NCI-H146 treated with DMSO at 0.1 percent for 48 hours (cell line): ENCODE measurements at regions not wholly inside any gene's neighbourhood (a gene's known extent, or its start where the extent isn't known, plus 50 kb on each side); places are given as distances from the start of the nearest gene placed in this dataset.
"Not testable (repeated sequence)": the region's sequence is repeated elsewhere in the genome, so short reads cannot be mapped to it uniquely, and the experiment has no call there.

ENCODE experiments used
- DNase-seq: peaks from one replicate; lab custom pipeline; 2025; ENCODE audit not compliant: unreplicated experiment; lab: John Stamatoyannopoulos, UW

DNA sequence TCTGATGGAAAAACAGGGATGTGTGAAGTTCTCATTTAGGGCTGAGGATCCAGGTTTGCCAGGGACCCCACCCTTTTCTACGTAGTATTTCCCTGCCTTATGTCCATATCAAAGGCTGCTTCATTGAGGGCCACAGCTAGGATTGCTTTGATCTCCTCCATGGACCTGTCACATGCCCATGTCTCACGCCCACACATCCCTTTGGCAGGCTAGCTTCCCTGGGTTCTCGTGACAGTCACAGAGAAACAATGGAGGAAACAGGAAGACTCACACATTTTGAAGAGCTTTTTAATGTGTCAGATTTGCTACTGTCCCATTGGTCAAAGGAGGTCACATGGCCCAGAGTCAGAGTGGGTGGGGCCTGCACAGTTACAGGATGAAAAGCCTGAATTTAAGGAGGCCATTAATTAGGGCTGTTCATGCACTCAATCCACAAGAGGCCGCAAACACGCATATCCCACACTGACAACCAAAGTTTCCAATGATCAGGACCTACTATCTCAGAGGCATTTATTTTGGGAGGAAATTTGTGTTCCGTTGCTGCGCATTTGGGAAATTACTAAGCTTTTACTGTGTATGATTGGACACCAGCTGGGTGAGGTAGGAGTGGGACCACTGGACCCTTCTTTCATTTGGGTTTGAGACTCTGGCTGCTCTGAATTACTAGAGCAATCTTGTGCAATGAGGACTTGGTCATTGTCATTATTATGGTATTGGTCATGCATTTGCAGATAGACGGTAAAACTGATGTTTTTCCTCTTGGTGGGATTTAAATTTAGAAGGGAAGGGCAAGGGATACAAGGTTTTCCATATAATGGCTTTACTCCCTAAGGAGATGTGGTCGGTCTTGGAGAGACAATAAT, 266.2 kb downstream of the KTN1 start:
- DNase-seq, result no peak

DNA sequence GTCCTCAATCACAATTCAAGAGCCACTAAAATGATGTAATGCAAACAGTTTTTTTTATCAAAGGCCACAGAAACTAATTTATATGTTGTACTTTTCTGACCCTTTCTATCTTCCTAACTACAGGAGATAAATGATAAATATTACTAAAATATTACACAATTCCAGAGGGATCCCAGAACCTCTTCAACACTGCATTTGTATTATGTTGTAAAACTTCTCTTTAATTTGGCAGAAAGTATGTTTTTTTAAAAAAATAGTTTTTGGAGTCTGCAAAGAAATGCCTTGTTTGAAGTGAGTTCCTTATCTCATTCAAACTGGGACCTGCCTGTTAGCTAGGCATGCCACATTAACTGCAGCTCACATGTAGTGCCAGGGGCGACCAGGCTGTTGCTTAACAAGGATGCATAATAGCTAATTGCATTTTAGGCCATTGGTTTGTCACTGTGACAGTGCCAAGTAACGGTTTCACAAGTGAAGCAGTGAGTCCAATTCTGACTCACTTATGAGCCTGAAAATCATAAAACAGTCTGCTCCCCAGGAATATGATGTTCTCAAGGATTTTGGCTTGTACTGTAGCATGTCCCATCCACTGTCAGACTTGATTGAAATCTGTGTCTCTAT, 266.9 kb downstream of the KTN1 start:
- DNase-seq, result no peak

DNA sequence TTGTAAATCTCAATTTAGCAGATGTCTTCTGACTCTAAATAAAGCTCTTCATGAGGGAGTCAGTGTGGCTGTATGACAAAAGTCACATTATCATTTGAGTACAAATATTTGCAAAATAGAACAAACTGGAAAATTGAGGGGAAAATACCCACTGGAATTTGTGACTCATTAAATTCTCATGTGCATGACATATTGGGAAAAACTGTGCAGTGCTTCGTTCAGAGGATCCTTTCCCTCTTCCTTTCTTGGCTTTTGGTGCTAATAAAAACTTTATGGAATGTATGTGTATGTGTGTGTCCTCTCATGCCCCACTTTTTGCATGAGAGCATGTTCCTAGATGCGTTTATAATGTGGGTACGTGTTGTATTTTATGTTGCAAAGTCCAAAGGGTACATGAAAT, 267.8 kb downstream of the KTN1 start:
- no peak for DNase-seq

DNA sequence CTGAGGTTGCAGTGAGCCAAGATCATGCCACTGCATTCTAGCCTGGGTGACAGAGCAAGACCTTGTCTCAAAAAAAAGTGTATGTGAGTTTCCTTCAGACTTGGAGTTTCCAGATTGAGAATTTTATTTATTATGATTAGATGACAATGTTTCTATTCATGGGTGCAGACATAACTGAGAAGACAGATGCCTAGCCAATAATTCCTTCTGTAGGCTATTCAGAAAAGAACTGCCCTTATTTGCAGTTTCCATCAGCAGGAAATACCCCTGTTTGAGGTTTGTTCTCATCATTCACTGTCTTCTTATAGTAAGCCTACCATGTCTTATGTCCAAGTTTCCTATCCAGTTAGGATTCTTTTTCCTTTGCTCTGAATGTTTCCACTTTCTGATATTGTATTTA, 269.0 kb downstream of the KTN1 start:
- DNase-seq, result no peak

DNA sequence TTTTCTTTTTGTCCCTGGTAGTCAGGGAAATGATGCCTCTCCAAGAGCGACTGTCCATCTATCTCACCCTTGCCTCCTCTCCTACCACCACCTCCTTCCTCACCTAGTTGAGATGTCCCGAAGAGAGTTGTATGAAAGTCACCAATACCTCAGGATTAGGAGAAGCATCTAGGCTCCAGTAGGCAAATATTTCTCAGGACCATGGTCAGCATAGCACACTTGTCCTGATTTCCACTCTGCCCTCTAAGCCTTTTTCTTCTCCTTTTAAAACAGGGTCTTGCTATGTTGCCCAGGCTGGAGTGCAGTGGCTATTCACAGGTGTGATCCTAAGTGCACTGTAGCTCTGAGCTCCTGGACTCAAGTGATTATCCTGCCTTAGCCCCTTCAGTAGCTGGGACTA, 268.4 kb upstream of the PELI2 start:
- no peak for DNase-seq

DNA sequence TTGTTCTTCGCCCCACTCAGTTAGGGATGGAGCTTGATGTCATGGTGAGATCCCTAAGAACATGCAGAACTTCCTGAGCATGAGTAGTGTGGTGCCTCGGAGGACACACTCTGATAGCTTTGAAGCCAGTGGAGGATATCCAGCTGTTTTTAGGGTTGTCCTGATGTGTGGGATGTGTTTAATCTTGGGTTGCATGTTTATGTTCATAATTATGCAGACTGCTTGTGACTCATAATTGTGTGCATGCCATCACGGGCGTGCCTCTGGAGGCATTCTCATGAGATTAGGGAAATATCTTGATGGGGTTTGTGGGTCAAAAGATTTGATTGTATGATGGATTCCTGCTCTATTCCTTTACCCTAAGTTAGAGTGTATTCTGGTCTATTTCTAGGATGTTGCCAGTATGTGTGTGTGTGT, 267.4 kb upstream of the PELI2 start:
- DNase-seq, result no peak

DNA sequence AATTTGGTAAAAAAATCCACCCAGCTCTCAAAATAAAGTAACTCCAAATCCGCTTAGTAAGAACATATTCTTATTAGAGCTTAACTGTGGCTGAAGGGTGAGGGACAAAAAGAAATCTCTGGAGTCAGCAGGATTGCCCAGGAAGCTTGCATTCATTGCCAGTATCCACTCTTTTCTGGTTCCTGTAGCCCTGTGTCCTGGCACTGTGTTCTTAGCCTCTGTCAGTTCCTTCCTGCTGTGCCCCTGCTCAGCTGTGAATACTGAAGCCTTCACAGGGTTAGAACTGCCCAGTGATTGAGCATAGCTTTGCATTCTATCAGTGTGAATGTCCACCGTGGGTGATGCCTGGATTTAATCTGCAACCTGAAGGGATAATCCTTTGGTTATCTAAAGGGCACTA, 266.9 kb upstream of the PELI2 start:
- DNase-seq, result no peak

DNA sequence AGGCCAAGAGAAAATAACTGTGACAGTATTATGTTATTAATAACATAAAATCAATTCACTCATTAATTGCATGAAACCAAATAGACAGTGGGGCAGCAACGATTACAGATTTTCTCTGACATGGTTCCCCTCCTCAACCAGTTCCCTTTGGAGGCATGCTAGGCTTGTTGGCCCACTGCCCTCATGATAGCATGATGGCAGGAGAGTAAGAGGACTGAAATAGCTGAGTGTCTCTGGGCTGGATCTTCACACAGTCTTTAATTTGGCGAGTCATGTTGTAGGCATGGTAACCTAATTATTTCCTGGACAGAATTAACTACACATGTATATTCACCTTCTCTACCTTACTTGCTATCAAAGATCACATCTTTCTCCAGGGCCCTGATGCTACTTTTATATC, 266.2 kb upstream of the PELI2 start:
- no peak for DNase-seq

DNA sequence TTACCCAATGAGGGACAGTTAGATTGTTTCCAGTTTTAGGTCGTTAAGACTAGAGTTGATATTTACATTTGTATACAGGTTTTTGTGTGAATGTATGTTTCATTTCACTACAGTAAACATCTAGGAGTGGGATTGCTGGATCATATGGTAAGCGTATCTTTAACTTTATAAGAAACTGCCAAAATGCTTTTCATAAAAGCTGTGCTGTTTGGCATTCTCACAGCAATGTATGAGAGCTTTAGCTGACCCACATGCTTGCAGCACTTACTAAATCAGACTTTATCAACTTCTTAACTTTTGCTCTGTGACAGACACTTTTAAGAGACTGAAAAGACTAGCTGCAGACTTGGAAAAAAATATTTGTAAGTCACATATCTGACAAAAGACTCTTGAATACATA, 262.5 kb upstream of the PELI2 start:
- DNase-seq, result no peak

DNA sequence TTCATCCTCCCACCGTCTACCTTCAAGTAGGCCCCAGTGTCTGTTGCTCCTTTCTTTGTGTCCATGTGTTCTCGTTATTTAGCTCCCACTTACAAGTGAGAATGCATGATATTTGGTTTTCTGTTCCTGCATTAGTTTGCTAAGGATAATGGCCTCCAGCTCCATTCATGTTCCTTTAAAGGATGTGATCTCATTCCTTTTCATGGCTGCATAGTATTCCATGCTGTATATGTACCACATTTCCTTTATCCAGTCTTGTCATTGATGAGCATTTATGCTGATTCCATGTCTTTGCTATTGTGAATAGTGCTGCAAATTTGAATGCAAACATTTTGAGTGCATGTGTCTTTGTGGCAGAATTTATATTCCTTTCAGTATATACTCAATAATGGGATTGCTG, 259.6 kb upstream of the PELI2 start:
- DNase-seq, result no peak

DNA sequence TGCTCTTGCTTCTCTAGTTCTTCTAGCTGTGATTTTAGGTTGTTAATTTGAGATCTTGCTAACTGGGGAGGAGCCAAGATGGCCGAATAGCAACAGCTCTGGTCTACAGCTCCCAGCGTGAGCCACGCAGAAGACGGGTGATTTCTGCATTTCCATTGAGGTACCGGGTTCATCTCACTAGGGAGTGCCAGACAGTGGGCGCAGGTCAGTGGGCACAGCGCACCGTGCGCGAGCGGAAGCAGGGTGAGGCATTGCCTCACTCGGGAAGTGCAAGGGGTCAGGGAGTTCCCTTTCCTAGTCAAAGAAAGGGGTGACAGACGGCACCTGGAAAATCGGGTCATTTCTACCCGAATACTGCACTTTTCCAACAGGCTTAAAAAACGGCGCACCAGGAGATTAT, 256.6 kb upstream of the PELI2 start:
- not testable (repeated sequence) for DNase-seq

DNA sequence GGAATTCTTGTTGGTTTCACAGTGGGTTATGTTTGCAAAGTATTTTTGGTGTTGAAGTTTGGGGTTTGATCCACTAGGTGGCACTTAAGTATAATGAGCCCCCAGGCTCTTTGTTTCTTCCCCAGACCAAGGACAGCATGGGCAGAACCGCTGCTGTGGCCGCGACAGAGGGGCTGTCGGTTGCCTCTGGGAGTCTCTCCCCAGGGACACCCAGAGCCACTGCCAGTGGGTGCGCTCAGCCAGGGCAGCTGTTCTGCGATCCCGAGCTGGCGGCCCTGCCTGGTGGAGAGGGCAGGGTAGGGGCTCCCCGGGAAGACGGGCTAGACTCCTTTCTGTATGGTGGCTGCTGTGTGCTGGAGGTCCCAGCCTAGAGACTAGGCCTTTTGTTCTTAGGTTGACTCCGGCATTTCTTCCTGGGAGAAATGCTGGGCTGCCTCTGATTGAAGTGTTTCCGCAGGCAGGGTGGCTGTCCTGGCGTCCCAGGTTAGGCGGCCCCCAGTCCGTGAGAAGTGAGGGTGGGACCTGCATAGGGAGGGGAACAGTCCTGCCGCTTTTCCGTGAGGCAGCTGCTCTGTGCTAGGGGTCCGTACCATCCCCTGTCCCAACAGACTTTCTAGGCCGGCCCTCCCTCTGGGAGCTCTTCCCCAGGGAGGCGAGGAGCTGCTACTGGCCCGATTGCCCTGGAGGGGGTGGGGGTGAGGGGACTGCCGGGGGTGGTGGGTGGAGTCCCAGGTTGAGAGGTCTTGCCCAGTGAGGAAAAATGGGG, 253.1 kb upstream of the PELI2 start:
- DNase-seq, result no peak

DNA sequence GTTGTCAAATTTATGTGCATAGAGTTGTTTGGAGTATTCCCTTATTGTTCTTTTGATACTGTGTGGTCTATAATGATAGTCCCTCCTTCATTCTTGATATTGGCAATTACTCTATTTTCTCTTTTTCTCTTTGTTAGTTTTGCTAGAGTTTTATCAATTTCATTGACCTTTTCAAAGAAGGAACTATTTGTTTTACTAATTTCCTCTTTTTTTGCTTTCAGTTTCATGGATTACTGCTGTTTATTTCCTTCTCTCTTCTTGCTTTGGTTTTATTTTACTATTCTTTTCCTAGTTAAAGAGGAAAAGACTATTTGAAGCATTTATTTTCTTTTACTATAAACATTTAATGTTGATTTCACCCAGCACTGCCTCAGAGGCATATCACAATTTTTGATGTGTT, 250.9 kb upstream of the PELI2 start:
- DNase-seq, result no peak

DNA sequence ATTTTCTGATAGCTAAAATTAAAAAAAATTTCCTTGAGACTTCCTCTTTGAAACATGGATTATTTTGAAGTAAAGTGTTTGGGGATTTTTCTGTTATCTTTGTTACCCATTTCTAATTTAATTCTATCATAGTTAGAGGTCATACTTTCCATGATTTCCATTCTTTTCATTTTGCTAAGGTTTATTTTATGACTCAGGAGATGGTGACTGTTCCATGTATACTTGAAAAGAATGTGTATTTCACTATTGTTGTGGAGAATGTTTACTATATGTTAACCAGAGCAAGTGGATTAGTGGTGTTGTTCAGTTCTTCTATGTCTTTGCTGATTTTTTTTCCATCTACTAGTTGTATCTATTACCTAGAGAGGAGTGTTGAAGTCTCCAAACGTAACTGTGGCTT, 250.5 kb upstream of the PELI2 start:
- no peak for DNase-seq

DNA sequence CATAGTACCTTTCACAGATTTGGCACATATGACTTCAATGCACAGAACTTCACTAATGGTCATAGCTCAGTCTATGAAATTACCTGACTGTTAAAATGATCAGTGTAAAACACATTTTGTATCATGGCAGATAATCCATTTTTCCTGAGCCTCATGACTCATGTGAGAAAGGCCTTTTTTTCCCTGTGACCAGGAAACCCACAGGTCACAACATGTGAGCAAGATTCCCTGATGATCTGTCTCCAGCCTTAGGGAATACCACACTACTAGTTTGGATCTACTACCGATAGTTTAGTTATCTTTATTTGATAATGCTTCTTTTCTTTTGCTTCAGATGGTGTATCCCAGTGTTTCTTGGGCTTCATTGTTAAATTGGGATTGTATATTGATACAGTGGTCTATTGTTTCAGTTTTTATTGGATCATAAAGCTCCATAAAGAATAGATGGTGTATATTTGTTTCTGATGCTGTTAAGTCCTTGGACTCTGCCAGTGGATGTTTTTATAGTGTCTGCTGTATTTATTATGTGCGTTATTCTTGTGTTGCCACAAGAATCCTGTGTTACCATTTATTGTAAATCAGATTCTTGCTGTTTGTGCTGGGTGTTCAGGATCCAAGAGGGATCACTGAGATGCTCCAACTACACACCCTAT, 248.7 kb upstream of the PELI2 start:
- no peak for DNase-seq

DNA sequence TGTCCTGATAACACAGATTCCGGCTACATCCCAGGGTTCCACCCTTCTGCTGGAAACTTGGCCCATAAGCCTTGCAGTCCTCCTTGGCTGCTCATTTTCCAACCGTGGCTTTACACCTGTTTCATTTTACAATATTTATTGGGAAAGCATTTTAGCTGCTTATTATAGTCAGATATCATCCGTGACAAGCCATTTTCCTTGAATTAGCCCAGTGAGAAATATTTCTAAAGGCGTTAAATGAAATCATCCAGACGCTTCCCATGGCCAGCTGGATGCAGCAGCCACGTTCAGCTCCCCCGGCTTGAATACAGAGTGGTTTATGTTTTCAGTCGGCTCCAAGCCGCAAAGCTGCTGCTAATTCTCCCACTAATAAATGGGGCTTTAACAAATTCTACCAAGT, 245.0 kb upstream of the PELI2 start:
- no peak for DNase-seq

DNA sequence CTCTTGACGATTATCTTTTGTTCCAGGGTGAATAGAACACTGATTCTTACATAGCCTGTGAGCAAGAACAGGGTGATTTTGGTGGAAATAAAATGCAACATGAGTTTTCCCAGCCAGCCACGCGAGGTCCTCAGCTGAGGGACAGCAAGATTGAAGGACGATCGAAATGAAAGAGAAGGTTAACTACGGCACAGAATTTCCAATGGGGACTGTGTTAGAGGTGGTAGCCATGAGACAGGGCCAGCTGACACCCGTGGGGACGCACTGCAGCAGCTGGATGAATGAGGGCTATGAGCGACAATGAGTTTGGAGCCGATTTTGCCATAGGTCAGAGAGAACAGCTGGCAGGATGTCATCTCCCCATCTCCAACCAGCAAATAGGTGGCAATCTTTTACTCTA, 243.4 kb upstream of the PELI2 start:
- DNase-seq, result no peak

DNA sequence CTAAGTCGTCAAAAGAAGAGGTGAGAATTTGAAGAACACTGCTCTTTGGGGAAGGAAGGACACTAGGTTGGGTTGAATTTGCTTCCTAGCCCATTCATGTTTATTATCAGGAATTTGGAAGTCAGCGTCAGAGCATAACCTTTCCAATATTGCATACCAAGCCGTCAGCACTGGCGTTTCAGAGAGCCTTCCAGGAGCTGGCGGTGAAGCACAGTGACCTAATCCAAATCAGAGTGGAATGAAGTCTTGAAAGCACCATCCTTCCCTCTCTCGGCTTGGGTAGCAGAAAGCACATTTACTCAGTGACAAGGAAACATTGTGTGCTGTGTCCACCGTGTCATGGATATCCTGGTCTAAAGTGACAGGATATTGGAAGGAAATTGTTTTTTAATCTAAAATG, 240.3 kb upstream of the PELI2 start:
- DNase-seq, result no peak

DNA sequence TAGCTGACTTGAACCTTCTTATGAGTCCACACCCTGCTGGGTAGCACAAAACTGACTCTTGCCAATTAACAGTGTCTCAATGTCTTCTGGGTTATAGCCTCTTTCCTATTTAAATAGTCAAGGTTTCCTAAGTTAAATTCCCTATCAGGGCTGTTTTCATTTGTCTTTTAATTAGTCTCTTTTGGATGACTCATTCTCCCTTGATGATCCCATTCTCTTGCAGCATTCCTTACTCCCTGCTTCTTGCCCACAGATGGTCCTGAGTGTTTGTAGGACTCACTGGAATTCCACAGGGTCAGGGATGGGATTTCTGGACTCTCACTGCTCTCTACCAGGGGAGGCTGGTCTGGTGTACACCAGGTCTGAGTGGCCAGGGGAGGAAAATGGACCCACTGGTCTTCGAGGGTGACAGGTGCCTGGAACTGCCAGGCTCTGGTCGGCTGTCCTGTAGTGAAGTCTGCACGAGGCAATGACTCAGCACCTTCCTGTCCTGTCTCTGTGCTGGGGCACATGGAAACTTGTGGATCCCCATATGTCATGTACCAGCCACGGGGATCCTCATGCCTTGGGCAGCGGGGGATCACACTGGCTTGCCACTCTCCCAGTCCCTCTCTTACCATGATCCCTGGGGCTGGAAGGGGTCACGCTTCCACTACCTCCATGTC, 236.5 kb upstream of the PELI2 start:
- no peak for DNase-seq

DNA sequence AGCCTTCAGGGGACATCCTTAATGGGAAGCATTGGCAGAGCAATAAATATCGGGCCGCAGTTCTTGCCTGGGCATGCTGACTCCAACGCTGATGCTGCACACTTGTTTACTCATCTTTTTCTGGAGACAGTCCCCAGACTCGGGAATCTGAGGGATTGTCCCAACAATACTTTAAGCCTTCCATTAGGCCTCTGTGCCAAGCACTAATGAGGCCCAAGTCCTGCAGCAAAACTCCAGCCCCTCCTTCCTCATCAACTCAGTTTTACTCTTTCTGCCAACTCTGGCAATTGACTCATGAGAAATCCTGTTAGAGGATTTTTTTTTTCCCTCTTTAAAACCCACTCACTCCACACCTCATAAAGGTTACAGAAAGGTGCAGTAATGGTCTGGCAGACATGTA, 233.4 kb upstream of the PELI2 start:
- DNase-seq, result no peak

DNA sequence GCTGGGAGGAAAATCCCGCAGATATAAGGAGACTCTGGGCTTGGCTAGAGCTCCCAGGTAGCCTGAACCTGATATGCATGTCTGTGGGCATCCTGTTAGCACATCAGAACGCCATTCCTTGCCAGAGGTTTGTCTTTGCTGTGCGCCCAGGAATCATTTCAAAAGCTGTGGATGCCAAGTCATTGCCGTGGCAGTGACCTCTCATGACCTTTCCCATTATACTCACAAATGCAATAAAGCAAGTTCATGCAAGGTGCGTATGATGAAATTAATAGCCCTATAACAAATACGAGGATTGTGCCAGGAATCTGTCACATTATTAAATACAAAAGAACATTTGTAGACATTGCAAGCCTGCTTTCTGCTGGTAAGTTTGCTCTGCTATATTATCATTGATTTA, 229.1 kb upstream of the PELI2 start:
- DNase-seq, result peak; percentile 79
